ENCODE measurements at regions not wholly inside any gene's neighbourhood (a gene's known extent, or its start where the extent isn't known, plus 50 kb on each side); places are given as distances from the start of the nearest gene placed in this dataset.

DNA sequence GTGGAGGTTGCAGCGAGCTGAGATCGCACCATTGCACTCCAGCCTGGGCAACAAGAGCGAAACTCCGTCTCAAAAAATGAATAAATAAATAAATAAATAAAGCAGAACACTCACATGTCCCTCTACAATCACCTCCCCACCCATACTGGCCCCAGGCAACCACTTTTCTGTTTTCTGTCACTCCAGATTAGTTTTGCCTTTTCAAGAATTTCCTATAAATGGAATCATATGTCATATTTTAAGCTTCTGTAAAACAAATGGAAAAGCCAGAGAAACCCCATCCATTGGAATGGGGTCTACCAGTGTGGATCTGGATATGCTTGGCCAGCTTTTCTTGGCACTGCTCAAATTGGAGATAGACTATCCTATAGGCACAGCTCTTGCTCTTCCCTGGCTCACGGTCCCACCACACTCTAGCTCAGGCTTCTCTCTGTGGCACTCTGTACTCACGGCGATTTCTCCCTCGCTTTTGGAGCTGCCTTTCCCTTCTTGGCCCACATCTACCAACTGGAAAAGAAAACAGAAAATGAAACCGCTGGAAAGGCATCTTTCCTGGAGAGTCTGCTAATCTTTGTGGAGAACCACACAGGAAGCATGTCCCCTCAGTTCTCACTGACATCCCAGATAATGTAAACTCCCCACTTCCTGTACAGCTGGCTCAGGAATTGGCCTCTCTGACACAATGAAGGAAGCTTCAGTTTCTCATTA, 210.1 kb downstream of the JCAD start:
- Histone ChIP-seq H3K9ac (ENCODE audit: low read length) (peak overlapping the region; percentile 14), H3K27me3 (ENCODE audit: control insufficient read depth in 1 of 2, insufficient read depth in 2 of 2, low read length in 2 of 2) (no peaks in the 10 kb centered on the region), H3K4me3 (ENCODE audit: low read depth in 1 of 2, low read length in 2 of 2) (peak overlapping the region; percentile 11 to 23)

DNA sequence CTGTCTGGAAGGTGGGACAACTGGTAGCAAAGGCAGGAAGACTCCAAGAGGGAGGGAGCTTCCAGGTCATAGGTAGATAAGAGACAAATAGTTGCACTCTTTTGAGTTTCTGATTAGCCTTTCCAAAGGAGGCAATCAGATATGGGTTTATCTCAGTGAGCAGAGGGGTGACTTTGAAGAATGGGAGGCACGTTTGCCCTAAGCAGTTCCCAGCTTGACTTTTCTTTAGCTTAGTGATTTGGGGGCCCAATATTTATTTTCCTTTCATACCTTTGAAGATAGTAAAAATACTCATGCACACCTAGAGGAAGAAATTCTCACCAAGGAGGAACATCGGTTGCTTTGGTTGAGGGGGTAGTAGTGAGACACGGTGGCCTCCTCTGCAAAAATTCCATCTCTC, 212.1 kb upstream of the SVIL start:
- no peak overlapping the region for H3K9ac ChIP-seq (ENCODE audit: low read length)
- no peaks in the 10 kb centered on the region for H3K9me3 ChIP-seq (ENCODE audit: low read length)
- no peaks in the 10 kb centered on the region for H3K36me3 ChIP-seq (ENCODE audit: insufficient read depth, low read length)
- H3K27me3 ChIP-seq (ENCODE audit: control insufficient read depth in 1 of 2, insufficient read depth in 2 of 2, low read length in 2 of 2), result no peaks in the 10 kb centered on the region
- H3K4me1 ChIP-seq (ENCODE audit: insufficient read depth, low read length), result peaks cover 41% of the 10 kb centered on the region
- H3K27ac ChIP-seq (ENCODE audit: low read depth, low read length), result no peak overlapping the region
- no peak overlapping the region for H3K4me3 ChIP-seq (ENCODE audit: low read depth in 1 of 2, low read length in 2 of 2)

More for the DNA sequence above, 210.1 kb downstream of the JCAD start:
- H3K27ac ChIP-seq (ENCODE audit: low read depth, low read length), result peak overlapping the region; percentile 79
- no peaks in the 10 kb centered on the region for H3K9me3 ChIP-seq (ENCODE audit: low read length)
- no peaks in the 10 kb centered on the region for H3K36me3 ChIP-seq (ENCODE audit: insufficient read depth, low read length)
- peaks cover 24% of the 10 kb centered on the region for H3K4me1 ChIP-seq (ENCODE audit: insufficient read depth, low read length)

DNA sequence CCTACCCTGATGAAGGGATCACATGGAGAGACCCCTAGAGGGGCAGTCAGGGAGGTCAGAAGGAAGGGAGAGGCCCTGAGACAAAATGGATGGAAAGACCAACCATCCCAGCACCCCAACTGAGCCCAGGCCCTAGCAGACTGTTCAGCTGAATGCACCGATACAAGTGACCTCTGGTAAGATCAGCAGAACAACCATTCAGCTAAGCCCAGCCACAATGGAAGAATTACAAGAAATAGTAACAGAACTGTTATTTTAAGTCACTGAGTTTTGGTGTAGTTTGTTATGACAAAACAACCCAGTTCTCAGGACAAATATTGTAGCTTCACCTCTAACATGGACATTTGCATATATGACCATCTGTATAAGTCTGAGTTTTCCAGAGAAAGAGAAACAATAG, 210.4 kb upstream of the SVIL start:
- Histone ChIP-seq H3K4me1 (ENCODE audit: insufficient read depth, low read length) (peaks cover 49% of the 10 kb centered on the region), H3K4me3 (ENCODE audit: low read depth in 1 of 2, low read length in 2 of 2) (no peak overlapping the region), H3K9me3 (ENCODE audit: low read length) (no peaks in the 10 kb centered on the region), H3K9ac (ENCODE audit: low read length) (no peak overlapping the region), H3K27me3 (ENCODE audit: control insufficient read depth in 1 of 2, insufficient read depth in 2 of 2, low read length in 2 of 2) (no peaks in the 10 kb centered on the region), H3K36me3 (ENCODE audit: insufficient read depth, low read length) (no peaks in the 10 kb centered on the region), H3K27ac (ENCODE audit: low read depth, low read length) (no peak overlapping the region)

DNA sequence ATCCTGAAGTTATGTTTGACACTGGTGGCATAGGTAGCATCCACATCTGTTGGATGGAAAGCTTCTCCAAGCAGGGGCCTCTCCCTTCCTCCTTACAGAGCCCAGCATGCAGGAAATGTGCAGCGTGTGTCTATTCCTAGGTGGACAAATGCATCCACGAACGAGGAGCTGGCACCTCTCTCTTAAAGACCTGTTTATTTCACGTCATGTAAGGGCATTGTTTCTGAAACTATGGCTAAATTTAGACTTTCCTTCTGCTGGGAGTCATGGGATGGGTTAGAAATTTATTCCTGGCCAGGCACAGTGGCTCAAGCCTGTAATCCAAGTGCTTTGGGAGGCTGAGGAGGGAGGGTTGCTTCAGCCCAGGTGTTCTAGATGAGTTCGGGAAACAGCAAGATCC, 208.4 kb upstream of the SVIL start:
- Histone ChIP-seq H3K27me3 (ENCODE audit: control insufficient read depth in 1 of 2, insufficient read depth in 2 of 2, low read length in 2 of 2) (no peaks in the 10 kb centered on the region), H3K36me3 (ENCODE audit: insufficient read depth, low read length) (no peaks in the 10 kb centered on the region), H3K27ac (ENCODE audit: low read depth, low read length) (peak overlapping the region; percentile 94), H3K4me3 (ENCODE audit: low read depth in 1 of 2, low read length in 2 of 2) (peak overlapping the region; percentile 30 to 44), H3K9me3 (ENCODE audit: low read length) (no peaks in the 10 kb centered on the region), H3K9ac (ENCODE audit: low read length) (peak overlapping the region; percentile 82), H3K4me1 (ENCODE audit: insufficient read depth, low read length) (peaks cover 57% of the 10 kb centered on the region)

DNA sequence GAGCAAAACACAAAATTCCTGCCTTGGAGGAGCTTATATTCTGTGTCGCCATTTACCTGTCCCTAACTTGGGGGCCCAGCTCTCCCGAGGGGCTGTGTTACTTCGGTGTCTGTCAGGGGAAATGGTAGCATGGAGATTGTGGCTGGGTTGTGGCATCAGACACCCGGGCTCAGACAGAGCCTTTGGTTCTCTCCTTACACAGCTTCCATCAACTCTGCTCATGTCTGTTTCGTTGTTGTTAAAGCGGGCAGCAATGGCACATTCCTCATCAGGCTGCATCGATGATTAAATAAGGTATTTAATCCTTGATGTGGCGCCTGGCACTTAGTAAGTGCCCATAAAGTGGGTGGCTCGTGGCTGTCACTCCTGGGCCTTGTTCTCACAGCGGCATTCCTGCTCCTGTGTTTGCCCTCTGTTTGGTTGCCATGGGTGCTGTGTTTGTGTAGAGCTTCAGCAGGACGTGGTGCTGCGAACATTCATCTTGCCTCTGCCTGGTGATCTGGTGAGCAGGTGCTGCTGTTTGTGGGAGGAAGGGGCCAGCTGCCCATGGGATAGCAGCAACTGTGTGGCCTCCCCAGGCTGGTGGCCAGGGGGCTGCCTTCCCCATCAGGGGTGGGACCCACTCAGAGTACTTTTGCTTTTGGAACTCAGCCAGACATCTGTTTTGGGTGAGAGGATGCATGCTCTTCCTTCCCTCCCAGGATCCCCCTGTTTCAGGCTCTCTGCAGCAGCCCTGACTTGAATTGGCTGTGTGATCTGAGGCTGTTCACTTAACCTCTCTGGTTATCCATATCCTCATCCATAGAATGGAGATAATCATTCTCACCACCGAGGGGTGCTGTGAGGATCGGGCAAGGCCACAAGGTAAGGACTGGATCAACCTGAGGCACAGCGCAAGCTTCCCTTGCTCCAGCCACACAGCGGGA, 207.2 kb upstream of the SVIL start:
- Histone ChIP-seq H3K9ac (ENCODE audit: low read length) (peak overlapping the region; percentile 82), H3K4me3 (ENCODE audit: low read depth in 1 of 2, low read length in 2 of 2) (peak overlapping the region; percentile 30 to 44), H3K27ac (ENCODE audit: low read depth, low read length) (peak overlapping the region; percentile 94), H3K27me3 (ENCODE audit: control insufficient read depth in 1 of 2, insufficient read depth in 2 of 2, low read length in 2 of 2) (no peaks in the 10 kb centered on the region), H3K4me1 (ENCODE audit: insufficient read depth, low read length) (peaks cover 65% of the 10 kb centered on the region), H3K9me3 (ENCODE audit: low read length) (no peaks in the 10 kb centered on the region), H3K36me3 (ENCODE audit: insufficient read depth, low read length) (no peaks in the 10 kb centered on the region)

DNA sequence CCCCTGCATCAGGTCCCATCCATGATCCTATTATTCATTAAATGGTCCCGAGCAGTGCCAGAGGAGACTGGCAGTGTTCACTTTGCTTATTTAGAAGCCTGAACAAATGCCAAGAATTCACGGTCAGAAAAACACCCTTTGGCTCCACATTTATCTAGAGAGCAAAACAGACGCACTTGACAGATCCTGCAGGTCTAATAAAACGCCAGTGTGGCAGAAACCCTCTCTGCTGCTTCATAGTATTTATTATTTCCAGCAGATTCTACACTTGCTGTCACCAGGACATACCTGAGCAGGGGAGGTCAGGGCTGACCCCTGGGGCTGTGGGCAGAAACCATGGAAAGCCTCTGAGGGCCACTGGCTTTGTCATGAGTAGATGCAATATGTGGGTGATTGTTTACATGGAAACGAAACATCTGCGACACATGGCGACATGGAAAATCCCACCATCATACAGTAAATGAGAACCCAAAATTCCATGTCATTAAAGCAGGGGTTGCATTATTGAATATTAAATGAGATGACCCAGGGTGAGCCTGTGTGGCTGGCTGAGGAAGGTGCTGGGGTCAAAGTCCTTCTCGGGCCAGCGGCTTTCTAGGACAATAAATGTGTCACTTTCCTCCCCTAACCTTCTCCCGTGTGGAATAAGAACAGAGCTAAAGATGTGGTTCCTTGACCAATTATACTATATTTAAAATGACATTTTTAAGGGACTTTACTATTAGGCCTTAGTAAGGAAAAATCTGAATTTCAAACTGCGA, 205.9 kb upstream of the SVIL start:
- H3K9me3 ChIP-seq (ENCODE audit: low read length), result no peaks in the 10 kb centered on the region
- H3K9ac ChIP-seq (ENCODE audit: low read length), result peak overlapping the region; percentile 71
- H3K4me3 ChIP-seq (ENCODE audit: low read depth in 1 of 2, low read length in 2 of 2), result peak overlapping the region in 1 of 2 donors; percentile 38
- peak overlapping the region; percentile 94 for H3K27ac ChIP-seq (ENCODE audit: low read depth, low read length)
- no peaks in the 10 kb centered on the region for H3K27me3 ChIP-seq (ENCODE audit: control insufficient read depth in 1 of 2, insufficient read depth in 2 of 2, low read length in 2 of 2)
- H3K36me3 ChIP-seq (ENCODE audit: insufficient read depth, low read length), result no peaks in the 10 kb centered on the region
- H3K4me1 ChIP-seq (ENCODE audit: insufficient read depth, low read length), result peaks cover 65% of the 10 kb centered on the region

DNA sequence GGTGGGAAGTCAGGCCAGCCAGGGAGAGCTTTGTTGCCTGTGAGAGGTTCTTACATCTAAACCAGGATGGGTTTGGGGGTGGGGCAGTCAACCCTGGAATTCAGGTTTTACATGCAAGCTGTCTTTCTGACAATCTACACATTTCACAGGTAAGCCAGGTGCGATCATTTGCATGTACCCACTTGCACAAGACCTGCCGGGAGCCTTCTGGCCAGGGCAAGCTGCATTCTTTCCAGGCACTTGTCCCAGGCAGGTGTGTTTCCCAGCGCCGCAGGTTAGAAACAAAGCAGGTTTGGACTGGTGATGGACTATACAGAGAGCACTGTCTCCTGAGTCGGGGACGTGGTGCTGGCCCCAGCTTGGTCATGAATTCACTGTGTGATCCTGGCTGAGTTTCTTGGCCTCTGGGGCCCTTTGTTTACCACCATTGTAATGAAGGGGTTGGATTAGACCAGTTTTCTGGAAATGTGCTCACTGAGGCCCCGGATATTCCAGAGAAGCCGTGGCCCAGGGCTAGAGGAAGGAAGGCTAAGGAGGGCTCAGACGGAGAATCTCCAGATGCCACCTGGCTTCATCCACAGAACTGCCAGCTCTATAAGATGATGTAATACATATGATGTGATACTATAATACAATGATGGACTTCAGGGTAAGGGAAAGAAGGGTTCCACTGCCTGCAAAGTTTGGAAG, 205.2 kb upstream of the SVIL start:
- peaks cover 68% of the 10 kb centered on the region for H3K4me1 ChIP-seq (ENCODE audit: insufficient read depth, low read length)
- peak overlapping the region; percentile 94 for H3K27ac ChIP-seq (ENCODE audit: low read depth, low read length)
- H3K27me3 ChIP-seq (ENCODE audit: control insufficient read depth in 1 of 2, insufficient read depth in 2 of 2, low read length in 2 of 2), result no peaks in the 10 kb centered on the region
- H3K9ac ChIP-seq (ENCODE audit: low read length), result peak overlapping the region; percentile 71
- no peaks in the 10 kb centered on the region for H3K9me3 ChIP-seq (ENCODE audit: low read length)
- H3K36me3 ChIP-seq (ENCODE audit: insufficient read depth, low read length), result no peaks in the 10 kb centered on the region
- H3K4me3 ChIP-seq (ENCODE audit: low read depth in 1 of 2, low read length in 2 of 2), result peak overlapping the region in 1 of 2 donors; percentile 5

DNA sequence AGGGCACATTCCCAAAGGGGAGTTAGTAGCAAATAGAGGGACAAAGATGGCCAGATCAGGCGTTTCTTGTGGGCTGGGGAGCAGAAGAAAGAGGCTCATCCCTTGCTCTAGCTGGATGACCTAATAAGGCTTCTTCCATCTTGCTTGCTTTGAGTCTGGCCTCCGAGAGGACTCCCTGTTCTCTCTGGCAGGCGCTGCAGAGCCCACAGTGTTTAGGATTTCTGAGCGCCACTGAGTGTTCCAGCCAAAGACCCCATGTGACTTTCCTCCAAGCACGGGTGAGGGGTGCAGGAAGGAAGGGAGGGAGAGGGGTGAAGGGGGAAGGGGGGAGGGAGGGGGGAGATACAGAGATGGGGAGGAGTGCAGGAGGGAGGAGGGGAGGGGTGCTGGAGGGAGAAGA, 203.8 kb upstream of the SVIL start:
- Histone ChIP-seq H3K4me1 (ENCODE audit: insufficient read depth, low read length) (peaks cover 68% of the 10 kb centered on the region), H3K36me3 (ENCODE audit: insufficient read depth, low read length) (no peaks in the 10 kb centered on the region), H3K27ac (ENCODE audit: low read depth, low read length) (peak overlapping the region; percentile 94), H3K9ac (ENCODE audit: low read length) (no peak overlapping the region), H3K4me3 (ENCODE audit: low read depth in 1 of 2, low read length in 2 of 2) (no peak overlapping the region), H3K9me3 (ENCODE audit: low read length) (no peaks in the 10 kb centered on the region), H3K27me3 (ENCODE audit: control insufficient read depth in 1 of 2, insufficient read depth in 2 of 2, low read length in 2 of 2) (no peaks in the 10 kb centered on the region)

DNA sequence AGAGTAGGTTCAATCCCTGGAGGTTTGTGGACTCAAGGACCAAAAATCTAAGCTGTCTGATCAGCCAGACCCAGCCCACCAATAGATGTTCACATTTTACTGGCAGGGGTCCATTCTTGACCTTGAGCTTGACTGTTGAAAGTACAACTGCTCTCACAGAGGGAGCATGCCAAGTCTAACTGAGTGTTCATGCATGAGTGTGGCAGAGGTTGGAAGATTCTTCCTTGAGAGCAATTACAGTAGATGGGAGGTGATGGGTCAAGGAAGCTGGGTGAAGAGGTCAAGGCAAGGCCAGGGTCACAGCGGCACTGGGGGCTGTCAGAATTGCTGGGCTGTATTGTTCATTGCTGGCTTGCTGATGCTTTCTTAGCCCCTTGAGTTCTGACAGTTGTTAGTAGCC, 202.8 kb upstream of the SVIL start:
- Histone ChIP-seq H3K4me1 (ENCODE audit: insufficient read depth, low read length) (peaks cover 64% of the 10 kb centered on the region), H3K4me3 (ENCODE audit: low read depth in 1 of 2, low read length in 2 of 2) (no peak overlapping the region), H3K9ac (ENCODE audit: low read length) (peak overlapping the region; percentile 35), H3K27me3 (ENCODE audit: control insufficient read depth in 1 of 2, insufficient read depth in 2 of 2, low read length in 2 of 2) (no peaks in the 10 kb centered on the region), H3K36me3 (ENCODE audit: insufficient read depth, low read length) (no peaks in the 10 kb centered on the region), H3K27ac (ENCODE audit: low read depth, low read length) (peak overlapping the region; percentile 92), H3K9me3 (ENCODE audit: low read length) (no peaks in the 10 kb centered on the region)

DNA sequence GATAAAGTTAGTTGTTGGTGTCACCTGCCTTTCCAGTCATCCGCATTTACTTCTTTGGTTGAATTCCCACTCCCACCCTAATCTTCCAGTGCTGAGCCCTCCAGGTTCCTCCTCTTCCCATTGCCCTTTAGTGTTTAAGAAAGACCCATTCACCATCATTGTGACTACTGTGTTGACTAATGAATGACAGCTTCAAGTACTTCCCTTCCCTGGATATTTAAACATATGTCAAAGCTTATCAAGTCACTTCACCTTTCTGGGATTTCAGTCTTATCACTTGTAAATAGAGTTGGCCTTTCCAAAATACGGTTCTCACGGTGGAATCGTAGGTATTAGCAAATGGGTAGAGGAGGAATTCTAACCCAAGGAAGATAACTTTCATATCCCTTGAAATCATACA, 201.6 kb upstream of the SVIL start:
- H3K36me3 ChIP-seq (ENCODE audit: insufficient read depth, low read length), result no peaks in the 10 kb centered on the region
- peak overlapping the region; percentile 92 for H3K27ac ChIP-seq (ENCODE audit: low read depth, low read length)
- H3K9ac ChIP-seq (ENCODE audit: low read length), result no peak overlapping the region

DNA sequence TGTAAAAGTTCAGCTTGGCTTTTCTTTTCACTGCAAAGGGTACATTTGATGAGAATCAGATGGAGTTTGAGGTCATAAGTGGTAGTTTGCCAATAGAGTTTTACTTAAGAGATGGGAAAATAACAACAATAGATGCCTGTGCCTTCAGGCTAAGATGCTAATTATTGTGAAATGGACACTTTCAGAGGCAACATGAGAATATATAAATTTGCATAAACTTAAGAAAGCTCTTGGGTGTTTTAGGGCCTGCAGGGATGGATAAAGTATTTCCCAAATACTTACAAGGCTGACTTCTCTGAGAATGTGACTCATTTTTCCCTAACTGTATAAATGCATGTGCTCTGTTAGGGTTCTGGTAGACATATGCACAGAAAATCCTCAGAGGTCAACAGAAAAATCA, 200.3 kb upstream of the SVIL start:
- Histone ChIP-seq H3K9me3 (ENCODE audit: low read length) (peaks cover 1% of the 10 kb centered on the region), H3K27me3 (ENCODE audit: control insufficient read depth in 1 of 2, insufficient read depth in 2 of 2, low read length in 2 of 2) (no peaks in the 10 kb centered on the region), H3K9ac (ENCODE audit: low read length) (no peak overlapping the region), H3K4me1 (ENCODE audit: insufficient read depth, low read length) (peaks cover 61% of the 10 kb centered on the region), H3K36me3 (ENCODE audit: insufficient read depth, low read length) (no peaks in the 10 kb centered on the region), H3K27ac (ENCODE audit: low read depth, low read length) (peak overlapping the region; percentile 92), H3K4me3 (ENCODE audit: low read depth in 1 of 2, low read length in 2 of 2) (no peak overlapping the region)

More for the DNA sequence above, 201.6 kb upstream of the SVIL start:
- Histone ChIP-seq H3K4me1 (ENCODE audit: insufficient read depth, low read length) (peaks cover 61% of the 10 kb centered on the region), H3K4me3 (ENCODE audit: low read depth in 1 of 2, low read length in 2 of 2) (no peak overlapping the region), H3K27me3 (ENCODE audit: control insufficient read depth in 1 of 2, insufficient read depth in 2 of 2, low read length in 2 of 2) (no peaks in the 10 kb centered on the region), H3K9me3 (ENCODE audit: low read length) (no peaks in the 10 kb centered on the region)
